HPDE6-E6E7 (cell line): ENCODE measurements at regions not wholly inside any gene's neighbourhood (a gene's known extent, or its start where the extent isn't known, plus 50 kb on each side); places are given as distances from the start of the nearest gene placed in this dataset.
"Not testable (repeated sequence)": the region's sequence is repeated elsewhere in the genome, so short reads cannot be mapped to it uniquely, and the experiment has no call there.

Experiments
- DNase-seq: peaks from one replicate; pipeline ENCODE4 v3.0.0; 2011; ENCODE audit warnings: missing footprints; ENCODE audit errors: extremely low spot score

DNA sequence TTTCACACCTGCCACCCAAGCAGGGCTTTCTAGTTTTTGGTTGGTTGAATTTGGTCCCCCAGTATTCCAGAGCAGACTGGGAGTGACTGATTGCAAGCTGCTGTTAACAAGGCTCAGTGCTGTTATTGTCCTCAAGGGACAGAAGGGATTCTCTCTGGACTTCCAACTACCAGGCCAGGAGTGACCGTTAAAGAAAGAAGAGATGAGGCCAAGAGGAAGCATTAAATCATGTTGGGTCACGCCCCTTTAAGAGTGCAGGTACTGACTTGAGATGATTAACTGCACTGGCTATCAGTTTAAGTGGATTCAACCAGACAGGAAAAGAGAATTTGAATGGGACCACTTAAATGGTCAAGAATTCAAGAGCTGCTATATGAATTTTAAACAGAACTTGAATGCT lies 220.8 kb upstream of the PCSK5 start:
- no peak for DNase-seq

DNA sequence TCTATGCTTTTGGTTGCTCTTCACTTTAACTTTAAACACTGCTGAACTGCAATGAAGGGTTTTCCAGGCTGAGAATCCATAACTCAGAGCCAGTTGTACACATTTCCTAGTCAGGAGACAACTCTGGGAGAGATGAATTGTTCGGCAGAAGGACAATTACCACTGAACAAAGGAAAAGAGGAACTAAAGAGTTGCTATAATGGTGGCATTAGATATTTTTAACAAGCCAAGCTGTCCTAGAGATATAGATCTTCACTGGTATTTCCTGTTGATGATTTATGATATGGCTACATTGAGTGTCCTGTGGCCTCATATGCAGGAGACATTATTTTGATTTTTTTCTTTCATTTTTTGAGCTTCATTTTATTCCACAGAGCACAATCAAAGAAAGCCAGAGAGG lies 219.1 kb upstream of the PCSK5 start:
- no peak for DNase-seq

DNA sequence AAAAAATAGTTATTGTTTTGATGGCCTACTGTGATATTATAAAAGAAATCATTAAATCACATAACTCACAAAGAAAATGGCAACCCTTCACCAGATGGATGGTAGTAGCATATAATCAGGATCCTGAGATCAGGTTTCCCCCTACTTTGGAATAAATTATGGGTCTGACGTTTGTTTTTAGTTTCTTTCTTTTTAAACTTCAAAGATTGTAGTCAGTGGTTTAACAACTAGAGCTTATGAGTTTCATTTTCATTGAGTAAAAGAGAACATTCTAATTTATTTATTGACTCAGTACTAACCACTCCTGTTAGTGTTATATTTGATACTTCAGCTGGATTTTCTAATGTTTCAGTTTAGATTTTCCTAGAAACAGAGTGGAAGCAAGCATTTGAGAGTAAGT lies 218.0 kb upstream of the PCSK5 start:
- no peak for DNase-seq

DNA sequence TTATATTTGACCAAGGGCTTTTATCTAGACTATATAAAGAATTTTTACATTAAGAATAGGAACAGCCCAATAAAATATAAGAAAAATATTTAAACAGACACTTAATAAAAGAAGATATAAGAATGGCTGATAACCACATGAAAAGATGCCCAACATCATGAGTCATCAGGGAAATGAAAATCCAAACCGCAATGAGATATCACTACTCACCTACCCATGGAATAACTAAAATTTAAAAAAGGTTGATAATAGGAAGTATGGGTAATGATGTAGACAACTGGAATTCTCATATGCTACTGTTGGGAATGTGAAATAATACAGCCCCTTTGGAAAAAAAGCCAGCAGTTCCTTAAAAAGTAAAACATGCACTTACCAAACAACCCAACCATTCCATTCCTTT lies 206.9 kb upstream of the PCSK5 start:
- no peak for DNase-seq

DNA sequence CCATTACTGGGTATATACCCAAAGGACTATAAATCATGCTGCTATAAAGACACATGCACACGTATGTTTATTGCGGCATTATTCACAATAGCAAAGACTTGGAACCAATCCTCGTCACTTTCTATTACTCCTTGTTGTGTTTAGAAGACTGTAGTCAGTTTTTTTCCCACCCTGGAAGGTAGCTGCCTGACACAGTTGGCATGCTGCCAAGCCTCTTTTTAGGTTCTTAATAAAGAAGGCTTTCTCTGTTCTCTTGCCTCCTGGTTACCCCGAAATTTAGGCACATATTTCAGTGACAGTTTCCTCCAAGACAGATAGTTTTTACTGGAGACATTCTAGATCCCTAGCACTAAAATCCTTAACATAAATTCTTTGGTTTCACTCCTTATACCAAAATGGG lies 205.4 kb upstream of the PCSK5 start:
- no peak for DNase-seq

DNA sequence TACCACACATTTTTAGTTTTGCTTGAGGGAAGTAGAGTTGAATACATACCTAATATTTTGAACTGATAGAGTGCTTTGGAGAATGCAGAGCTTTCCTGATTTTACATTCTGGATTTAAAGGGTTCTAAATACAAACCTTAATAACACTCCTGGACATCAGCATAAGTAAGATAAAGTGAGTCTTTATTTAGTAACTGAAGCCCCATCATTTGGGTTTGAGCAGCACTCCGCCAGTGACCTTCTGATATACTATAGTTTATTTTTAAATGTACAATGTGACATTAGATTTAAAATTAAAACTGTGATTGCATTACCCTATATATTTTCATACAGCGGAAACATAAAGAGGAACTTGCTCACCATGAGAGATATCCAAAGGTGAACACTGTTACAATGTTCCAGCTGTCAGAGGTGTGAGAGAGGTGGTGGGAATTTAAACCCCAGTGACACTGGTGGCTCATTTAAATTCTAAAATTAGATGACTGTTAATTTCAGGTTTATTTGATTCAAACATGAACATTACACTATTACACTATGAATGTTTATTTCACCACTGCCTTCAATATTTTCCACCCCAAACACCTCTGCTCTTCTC lies 203.0 kb upstream of the PCSK5 start:
- DNase-seq, result no peak

DNA sequence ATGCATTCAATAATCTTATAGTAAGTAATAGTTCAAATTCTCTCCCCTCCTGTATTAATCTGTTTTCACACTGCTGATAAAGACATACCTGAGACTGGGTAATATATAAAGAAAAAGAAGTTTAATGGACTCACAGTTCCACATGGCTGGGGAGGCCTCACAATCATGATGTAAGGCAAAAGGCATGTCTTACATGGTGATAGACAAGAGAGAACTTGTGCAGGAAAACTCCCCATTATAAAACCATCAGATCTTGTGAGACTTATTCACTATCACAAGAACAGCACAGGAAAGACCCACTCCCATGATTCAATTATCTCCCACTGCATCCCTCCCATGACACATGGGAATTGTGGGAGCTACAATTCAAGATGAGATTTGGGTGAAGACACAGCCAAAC lies 199.9 kb upstream of the PCSK5 start:
- not testable (repeated sequence) for DNase-seq

DNA sequence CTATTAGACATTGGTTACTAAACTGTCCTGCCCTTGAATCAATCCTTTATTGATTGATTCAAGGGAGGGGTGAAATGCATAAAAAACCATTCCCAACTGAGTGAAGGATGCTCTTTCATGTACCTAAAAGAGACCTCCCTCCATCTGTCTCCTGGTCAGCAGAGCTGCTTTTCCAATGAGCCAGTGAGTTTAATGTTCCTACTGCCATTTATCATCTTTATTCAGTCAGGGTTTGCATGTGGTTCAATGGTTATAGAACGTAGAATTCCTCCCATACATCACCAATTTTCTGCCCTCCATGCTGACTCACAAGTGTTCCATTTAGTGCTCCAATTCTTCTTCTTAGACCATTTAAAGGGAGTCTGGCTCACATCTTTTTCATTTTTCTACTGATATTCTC lies 199.1 kb upstream of the PCSK5 start:
- DNase-seq, result no peak

DNA sequence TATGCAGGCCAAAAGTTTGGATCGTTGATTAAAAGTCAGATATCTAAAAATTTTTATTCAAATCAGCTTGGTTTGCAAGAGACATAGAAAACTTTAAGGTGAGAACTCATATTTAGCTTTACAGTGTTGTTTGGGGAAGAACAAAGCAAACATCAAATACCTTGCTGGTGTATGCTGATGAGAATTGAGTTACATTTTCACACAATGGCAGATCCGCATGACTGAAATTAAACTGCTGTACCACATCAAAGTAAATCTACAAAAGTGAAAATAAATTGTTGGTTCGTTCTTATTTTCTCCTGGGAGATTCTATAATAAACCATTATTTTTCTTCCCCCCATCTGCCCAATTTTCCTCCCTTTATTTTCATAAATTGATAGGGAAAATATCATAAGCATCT lies 198.2 kb upstream of the PCSK5 start:
- no peak for DNase-seq

DNA sequence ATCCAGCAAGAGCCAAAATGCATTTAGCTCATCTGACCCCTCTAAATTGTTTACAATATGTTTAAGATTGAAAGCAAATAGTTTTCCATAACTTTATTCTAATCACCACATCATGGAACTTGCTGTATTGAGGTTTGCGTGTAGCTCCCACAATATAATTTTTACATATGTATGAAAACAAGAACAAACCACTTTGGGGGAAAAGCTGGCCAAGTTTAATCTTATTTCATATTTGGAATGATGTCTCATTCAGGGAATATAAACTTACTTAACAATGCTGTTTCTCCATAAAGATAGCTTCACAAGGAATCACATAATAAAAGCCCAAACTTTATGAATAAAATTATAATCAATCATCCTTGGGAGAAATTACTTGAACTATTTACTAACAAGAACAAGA lies 194.6 kb upstream of the PCSK5 start:
- no peak for DNase-seq

DNA sequence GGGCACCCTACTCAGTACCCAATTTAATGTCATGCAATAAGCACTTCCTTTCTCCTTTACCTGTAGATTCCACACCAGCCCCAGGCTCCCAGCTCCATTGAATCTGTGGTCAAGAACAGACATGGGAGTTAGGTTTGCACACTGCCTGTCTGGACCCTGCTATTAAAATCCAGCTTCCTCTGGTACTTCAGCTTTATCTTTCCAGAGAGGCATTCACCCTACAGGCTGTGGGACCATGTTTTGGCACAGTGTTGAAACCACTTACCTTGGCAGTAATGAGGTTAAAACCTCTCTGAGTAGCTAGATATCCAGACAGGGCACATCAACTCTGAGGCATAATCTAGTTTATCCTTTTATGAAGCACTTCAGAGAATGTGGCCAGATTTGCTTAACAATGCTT lies 191.5 kb upstream of the PCSK5 start:
- DNase-seq, result no peak

DNA sequence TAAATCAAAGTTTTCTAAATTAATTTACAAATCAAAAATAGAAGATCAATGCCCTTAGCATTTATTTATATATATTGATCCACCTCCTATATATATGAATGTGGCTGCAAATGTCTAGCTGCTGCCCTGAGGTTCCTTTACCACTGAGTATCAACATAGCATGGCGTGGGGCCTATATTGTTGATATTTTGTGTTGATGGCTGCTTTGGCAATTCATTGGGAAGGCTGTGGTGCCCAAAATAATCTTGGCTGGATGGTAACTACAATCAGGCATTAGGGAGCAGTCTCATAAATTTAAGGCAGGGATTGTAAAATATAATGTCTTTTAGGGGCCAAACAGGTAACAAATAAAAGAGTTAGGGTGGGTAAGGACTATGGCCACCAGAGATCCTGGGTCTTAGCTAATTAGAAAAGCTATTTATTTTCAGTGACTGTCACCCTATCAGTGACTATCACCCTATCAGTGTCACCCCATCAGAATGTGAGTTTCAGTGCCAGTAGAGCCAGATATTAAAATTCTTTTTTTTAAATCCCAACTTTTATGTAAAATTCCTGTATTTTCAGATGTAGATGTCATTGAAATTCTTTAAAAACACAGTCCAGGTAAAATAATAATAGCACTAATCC lies 190.7 kb upstream of the PCSK5 start:
- DNase-seq, result no peak

DNA sequence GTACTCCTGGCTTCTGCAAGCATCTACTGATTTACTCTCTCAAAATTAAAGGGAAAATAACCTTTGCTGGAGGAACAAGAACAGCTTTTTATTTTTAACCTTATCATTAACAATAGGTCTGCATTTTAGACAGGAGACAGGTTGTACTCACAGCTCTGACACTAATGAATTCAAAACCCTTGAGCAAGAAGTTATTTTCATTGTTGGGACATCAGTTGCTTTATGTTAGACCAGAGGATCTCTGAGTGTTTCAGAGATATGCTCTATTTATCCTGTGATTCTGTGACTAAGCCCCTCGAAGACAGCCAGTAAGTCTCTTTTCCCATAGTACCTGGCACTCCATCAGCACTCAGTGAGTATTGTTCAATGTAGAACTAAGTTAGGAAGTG lies 190.2 kb upstream of the PCSK5 start:
- DNase-seq, result no peak

DNA sequence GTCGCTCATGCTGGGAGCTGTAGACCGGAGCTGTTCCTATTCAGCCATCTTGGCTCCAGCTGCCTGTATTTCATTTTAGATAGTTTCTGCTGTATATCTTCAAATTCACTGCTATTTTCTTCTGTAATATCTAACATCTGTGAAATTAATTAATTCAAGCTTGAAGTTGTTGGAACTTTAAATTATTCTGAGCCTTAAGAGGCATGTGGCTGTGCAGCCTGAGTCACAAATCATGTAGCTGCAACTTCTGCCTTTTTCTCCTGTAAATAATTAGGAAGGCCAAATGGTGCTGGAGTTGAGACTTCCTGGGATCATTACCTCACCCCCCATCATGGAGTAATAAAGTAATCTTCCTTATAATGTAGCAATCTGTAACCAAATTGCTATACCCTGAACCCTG lies 183.3 kb upstream of the PCSK5 start:
- DNase-seq, result no peak

DNA sequence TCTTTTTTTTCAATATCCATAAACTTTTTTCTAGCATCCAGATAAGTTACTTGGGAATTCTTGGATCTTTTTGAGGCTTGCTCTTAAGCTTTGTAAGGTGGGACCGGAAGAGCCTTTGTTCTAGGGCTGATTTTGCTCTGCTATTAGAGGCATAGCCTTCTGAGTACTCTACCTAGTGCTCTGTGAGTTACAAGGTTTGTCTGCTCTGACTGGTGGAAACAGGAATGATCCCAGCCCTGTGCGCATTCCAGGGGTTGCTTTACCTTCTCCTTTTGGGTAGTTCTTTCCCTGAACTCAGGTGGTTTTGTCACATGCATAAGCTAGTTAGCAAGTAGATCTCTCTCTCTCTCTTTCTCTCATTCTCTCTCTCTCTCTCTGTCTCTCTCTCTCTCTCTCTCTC lies 180.8 kb upstream of the PCSK5 start:
- DNase-seq, result no peak

DNA sequence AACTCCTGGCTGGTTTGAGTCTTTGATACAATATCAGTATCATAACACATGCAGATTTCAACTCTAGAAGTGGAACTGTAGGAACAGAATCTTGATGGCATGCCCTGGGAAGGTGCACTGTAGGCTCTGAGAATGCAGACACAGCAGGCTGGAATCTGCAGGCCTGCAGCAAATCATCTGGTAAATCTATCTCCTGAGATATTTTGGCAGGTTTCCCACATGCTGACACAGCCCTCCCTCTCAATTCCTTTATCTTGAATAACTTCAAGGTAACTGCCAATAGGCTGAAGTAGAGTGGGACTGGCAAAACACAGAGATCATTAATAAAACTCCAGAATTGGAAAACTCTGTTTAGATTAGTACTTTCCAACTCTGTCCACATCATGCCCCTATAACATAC lies 177.8 kb upstream of the PCSK5 start:
- DNase-seq, result no peak

DNA sequence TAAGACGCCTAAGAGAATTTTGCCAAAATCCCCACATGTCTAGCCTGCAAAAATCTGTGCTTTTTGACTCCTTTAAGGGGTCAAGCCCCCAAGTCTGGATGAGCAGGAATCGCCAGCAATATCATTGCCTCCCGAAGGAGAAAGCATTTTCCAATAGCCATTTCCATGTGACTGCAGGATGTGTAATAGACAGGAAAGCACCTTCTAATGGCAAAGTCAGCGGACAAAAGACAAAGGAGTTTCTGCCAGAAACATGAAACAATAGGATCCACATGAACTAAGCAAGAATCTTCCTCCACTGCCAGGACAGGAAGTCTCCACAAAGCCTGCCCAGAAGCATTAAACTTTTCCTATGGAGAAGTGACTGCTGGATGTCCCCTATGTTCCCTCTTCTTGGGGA lies 177.1 kb upstream of the PCSK5 start:
- DNase-seq, result no peak

DNA sequence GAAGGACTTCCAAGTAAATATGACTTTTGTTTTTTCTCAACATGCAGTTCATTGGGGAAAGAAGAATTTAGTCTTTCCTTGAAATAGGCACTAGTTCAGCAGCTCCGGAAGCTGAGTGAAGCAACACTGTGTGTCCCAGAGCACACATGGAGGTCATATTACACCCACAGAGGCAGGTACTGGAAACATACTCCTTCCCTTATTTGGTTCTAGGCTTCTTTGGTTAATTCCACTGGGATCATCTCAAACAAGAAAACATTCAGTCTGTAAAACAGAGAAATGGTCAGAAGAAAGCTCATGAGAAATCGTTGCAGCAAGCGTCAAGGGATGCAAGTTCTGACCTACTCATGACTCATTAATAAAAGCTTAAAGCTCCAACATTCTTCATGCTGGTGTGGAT lies 175.1 kb upstream of the PCSK5 start:
- no peak for DNase-seq

DNA sequence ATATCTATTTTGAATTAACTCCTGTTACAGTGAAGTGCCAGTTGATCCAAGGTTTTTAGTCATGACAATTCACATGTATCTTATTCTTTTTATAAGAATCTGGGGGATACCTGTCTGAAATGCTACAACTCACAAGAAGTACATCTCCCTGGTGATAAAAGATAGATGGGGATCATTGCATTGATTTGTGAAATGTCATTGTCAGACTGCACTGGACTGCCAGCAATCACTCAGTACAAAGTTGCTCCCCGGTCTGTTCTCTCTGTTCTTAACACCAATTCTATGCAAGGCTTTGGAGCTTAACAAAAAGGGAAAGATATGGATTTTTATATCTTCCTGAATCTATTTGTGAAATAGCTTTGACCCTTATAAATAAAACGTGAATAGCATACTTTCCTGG lies 171.8 kb upstream of the PCSK5 start:
- no peak for DNase-seq

DNA sequence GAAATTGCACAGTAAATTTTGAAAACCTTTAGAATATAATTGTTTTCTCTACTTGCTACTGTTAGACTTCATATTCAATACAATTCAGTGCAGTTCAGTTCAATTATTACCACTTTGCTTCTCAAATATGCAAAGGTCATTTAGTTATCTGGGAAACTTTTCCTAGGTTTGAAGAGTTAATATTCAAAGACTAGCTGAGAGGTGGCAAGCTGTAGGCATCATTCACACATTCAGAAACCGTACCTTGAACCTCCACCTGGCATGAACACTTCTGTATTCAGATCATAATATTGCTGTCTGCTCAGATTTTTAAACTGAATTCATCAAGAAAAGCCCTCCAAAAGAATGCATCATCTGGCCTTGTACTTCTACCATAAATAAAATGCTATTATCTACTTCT lies 162.1 kb upstream of the PCSK5 start:
- DNase-seq, result no peak

DNA sequence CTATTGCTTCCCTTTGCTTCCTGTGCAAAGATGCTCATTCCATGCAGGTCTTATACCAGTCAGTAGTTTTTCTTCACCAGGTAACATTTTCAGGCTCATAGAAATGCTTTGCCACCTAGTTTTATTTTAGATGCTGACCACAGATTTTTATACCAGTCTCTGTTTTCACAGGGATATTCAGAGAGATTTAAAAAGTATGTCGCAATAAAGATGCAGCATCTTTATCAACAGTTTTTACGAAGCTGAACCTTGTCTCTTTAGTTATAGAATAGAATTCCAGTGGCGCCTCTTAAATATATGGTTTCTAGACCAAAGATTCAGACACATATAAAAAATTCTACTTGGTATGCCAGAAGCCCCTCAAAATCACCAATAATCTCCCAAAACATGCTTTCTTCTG lies 155.7 kb upstream of the PCSK5 start:
- DNase-seq, result no peak

DNA sequence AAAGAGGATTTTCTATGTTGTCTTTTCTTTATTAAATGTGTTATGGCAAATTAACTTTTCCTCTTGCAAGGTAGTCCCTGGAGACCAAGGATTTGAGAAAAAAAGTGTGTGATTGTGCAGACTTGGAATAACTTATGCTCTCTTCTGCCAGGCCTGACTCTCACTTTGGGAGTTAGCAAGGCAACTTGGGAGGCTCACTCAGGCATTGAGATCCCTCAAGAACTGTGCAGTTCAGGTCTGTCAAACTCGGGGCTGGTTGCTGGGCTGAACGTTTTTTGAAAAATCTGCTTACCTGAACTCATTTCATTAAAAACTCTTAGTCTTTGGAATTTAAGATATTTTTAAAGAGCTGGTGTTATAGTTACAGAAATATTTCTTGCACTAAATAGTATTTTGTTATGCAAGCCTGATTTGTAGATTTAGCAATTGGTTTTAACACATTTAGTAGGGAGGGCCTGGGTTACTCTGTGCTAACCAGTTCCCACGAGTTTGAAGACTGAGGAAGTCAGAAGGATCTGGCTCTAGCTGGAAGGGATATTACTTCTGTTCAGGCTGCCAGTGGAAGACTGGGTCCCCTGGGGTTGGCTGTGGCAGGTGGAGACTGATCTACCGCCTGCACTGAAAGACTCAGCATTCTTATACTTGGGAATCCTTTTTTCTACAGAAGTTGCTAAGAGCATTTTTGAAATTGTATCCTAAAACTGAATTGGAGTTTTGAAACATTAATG lies 150.4 kb upstream of the PCSK5 start:
- no peak for DNase-seq

DNA sequence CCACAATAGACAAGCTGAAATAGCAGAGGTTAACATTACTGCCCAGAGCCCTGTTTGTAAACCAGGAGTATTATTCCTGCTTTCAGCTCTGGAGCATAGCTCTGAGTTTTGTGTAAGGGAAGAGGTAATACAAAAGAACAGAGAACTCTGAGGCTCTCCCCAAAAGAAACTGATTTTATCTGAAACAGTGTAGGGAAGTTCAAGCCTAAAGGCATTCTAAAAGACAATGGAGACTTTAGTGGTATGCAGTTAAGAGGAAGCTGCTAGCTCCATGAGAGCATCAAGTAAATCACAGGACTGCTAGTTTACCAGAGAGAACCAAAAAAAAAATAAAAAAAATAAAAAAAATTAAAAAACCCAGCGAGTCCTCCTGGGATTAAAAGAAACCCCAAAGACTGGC lies 146.6 kb upstream of the PCSK5 start:
- no peak for DNase-seq

DNA sequence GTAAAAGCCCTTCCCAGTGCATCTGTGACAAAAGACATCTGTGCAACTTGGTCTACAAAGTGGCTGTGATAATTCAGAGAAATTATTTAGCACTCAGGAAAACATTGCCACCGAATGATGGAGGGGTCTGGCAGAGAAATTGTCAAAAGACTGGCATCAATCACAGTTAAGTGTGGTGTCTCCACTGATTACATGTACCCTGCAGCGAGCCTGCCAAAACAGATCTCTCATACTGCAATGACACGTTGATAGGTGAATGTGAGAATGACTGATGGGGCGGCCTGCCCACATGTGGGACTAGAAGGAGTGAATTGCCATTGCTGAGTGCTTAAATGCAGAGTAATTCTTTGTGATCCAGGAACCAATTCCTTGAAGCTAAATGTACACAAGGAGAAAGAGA lies 136.4 kb upstream of the PCSK5 start:
- DNase-seq, result no peak
